ENCODE measurements at regions not wholly inside any gene's neighbourhood (a gene's known extent, or its start where the extent isn't known, plus 50 kb on each side); places are given as distances from the start of the nearest gene placed in this dataset.

DNA sequence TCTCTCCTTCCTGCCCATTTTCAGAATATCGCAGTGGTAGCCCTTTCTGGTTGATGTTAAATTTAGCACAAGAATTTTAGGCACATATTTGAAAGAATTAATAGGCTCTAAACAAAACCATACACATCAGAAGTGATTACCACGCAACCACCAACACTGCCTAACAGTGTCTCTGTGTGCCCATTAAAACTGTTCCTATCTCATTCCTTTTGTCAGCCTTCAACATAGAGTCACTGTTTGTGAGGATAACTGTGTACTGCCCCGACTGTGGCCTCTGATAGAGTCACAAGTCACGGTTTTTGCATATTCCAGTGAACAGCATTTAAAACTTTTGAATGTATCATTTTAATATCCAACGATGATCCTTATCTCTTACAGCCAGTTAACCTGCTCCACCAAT lies 116.8 kb upstream of the TNFAIP3 start:
- 6% methylated on average over 5 of the region's 5 CpGs for WGBS (ENCODE audit: low lambda C conversion rate)
- no peak overlapping the region for H3K4me2 ChIP-seq
- no peaks in the 10 kb centered on the region for H3K9me3 ChIP-seq
- ChIA-PET CTCF (no interaction called here), POLR2A (no interaction called here)
- no peak overlapping the region for H3K4me3 ChIP-seq (ENCODE audit: low read depth in 2 of 2, low read length in 1 of 2)
- no peak for DNase-seq
- H3K36me3 ChIP-seq (replicated peaks in 1 of 2; ENCODE audit: control insufficient read depth in 1 of 2, insufficient read depth in 2 of 2, low read length in 1 of 2): no peaks in the 10 kb centered on the region
- H3K4me1 ChIP-seq (ENCODE audit: control insufficient read depth in 1 of 2, insufficient read depth in 2 of 2, low read depth in 1 of 2, low read length in 1 of 2): no peaks in the 10 kb centered on the region
- H4K20me1 ChIP-seq (ENCODE audit: insufficient read depth): no peaks in the 10 kb centered on the region
- H3K79me2 ChIP-seq (ENCODE audit: insufficient read depth): no peaks in the 10 kb centered on the region
- H3K27me3 ChIP-seq (ENCODE audit: insufficient read depth): no peaks in the 10 kb centered on the region
- no peaks in the 10 kb centered on the region for H3K9me2 ChIP-seq
- TF ChIP-seq TCF12 (IDR thresholded peaks at IDR 0.05): no peak
- TF ChIP-seq USF1 (IDR thresholded peaks at IDR 0.05; ENCODE audit: borderline replicate concordance, low read depth): no peak
- TF ChIP-seq SIN3A (IDR thresholded peaks at IDR 0.05; ENCODE audit: borderline replicate concordance, low read depth, low read length): no peak
- no peak for TF ChIP-seq RFX5 (IDR thresholded peaks at IDR 0.05; ENCODE audit: low read length)
- TF ChIP-seq MXI1 (IDR thresholded peaks at IDR 0.05; ENCODE audit: low read depth, low read length): no peak
- TF ChIP-seq, protein P1, sequence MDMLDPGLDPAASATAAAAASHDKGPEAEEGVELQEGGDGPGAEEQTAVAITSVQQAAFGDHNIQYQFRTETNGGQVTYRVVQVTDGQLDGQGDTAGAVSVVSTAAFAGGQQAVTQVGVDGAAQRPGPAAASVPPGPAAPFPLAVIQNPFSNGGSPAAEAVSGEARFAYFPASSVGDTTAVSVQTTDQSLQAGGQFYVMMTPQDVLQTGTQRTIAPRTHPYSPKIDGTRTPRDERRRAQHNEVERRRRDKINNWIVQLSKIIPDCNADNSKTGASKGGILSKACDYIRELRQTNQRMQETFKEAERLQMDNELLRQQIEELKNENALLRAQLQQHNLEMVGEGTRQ (IDR thresholded peaks at IDR 0.05; ENCODE audit: borderline replicate concordance, low read depth, low read length): no peak
- TF ChIP-seq RCOR1 (IDR thresholded peaks at IDR 0.05; ENCODE audit: low read length): no peak
- TF ChIP-seq GATA2 (CRISPR knock-in tag; IDR thresholded peaks at IDR 0.05): no peak
- TF ChIP-seq, protein P2, sequence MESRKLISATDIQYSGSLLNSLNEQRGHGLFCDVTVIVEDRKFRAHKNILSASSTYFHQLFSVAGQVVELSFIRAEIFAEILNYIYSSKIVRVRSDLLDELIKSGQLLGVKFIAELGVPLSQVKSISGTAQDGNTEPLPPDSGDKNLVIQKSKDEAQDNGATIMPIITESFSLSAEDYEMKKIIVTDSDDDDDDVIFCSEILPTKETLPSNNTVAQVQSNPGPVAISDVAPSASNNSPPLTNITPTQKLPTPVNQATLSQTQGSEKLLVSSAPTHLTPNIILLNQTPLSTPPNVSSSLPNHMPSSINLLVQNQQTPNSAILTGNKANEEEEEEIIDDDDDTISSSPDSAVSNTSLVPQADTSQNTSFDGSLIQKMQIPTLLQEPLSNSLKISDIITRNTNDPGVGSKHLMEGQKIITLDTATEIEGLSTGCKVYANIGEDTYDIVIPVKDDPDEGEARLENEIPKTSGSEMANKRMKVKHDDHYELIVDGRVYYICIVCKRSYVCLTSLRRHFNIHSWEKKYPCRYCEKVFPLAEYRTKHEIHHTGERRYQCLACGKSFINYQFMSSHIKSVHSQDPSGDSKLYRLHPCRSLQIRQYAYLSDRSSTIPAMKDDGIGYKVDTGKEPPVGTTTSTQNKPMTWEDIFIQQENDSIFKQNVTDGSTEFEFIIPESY (IDR thresholded peaks at IDR 0.05; ENCODE audit: borderline replicate concordance, low read depth): no peak
- TF ChIP-seq TAF1 (IDR thresholded peaks at IDR 0.05; ENCODE audit: borderline replicate concordance, low read depth, low read length): no peak
- no peak for TF ChIP-seq FOXM1 (IDR thresholded peaks at IDR 0.05; ENCODE audit: low read depth)
- TF ChIP-seq REST (IDR thresholded peaks at IDR 0.05; ENCODE audit: low read depth, low read length): no peak
- no peak for TF ChIP-seq TEAD4 (IDR thresholded peaks at IDR 0.05; ENCODE audit: borderline replicate concordance, insufficient read depth)
- no peak for TF ChIP-seq ELF1 (IDR thresholded peaks at IDR 0.05)
- no peak for TF ChIP-seq CHD2 (IDR thresholded peaks at IDR 0.05; ENCODE audit: low read length, partially characterized antibody)
- TF ChIP-seq GABPA (IDR thresholded peaks at IDR 0.05; ENCODE audit: low read depth): no peak
- no peak for TF ChIP-seq POLR2AphosphoS5 (IDR thresholded peaks at IDR 0.05; ENCODE audit: low read depth, low read length)
- H3K9ac ChIP-seq: no peak overlapping the region
- no peak overlapping the region for H3K27ac ChIP-seq (ENCODE audit: low read depth in 2 of 2, low read length in 1 of 2)
- no peaks in the 10 kb centered on the region for H3F3A ChIP-seq (replicated peaks; ENCODE audit: insufficient read depth)
- H2AFZ ChIP-seq (ENCODE audit: low read depth): no peak overlapping the region

Data from SK-N-SH (cell line).